ENCODE measurements at regions not wholly inside any gene's neighbourhood (a gene's known extent, or its start where the extent isn't known, plus 50 kb on each side); places are given as distances from the start of the nearest gene placed in this dataset.

DNA sequence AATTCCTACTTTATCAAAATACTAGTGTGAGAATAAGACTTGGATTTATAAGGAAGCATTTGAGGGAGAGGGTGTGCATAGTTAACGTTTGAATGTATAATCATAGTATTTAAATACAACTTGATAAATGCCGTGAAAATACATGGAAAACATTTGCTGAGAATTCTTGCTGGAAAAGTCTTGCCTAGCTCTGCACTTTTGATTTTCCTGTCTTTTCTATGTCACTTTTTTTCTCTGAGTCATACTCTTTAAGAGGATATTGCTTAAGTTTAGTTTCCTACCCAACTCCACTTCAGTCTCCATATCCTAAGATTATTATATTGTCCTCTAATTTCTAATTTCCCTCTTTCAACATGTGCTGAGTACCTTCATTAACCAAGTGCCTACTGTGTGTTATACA lies 616.6 kb upstream of the SEMA6A start:
- TF ChIP-seq, protein P1, sequence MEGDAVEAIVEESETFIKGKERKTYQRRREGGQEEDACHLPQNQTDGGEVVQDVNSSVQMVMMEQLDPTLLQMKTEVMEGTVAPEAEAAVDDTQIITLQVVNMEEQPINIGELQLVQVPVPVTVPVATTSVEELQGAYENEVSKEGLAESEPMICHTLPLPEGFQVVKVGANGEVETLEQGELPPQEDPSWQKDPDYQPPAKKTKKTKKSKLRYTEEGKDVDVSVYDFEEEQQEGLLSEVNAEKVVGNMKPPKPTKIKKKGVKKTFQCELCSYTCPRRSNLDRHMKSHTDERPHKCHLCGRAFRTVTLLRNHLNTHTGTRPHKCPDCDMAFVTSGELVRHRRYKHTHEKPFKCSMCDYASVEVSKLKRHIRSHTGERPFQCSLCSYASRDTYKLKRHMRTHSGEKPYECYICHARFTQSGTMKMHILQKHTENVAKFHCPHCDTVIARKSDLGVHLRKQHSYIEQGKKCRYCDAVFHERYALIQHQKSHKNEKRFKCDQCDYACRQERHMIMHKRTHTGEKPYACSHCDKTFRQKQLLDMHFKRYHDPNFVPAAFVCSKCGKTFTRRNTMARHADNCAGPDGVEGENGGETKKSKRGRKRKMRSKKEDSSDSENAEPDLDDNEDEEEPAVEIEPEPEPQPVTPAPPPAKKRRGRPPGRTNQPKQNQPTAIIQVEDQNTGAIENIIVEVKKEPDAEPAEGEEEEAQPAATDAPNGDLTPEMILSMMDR (IDR thresholded peaks at IDR 0.05; ENCODE audit: insufficient read depth, low read length, poor library complexity, severe bottlenecking), result no peak
- Histone ChIP-seq H3K27me3 (ENCODE audit: control insufficient read depth, insufficient read depth, low read length) (no peaks in the 10 kb centered on the region), H3K4me3 (ENCODE audit: low read depth, low read length) (no peak overlapping the region), H3K36me3 (ENCODE audit: control insufficient read depth, insufficient read depth, low read length) (no peaks in the 10 kb centered on the region)
- no peak for DNase-seq (ENCODE audit: low read depth)

DNA sequence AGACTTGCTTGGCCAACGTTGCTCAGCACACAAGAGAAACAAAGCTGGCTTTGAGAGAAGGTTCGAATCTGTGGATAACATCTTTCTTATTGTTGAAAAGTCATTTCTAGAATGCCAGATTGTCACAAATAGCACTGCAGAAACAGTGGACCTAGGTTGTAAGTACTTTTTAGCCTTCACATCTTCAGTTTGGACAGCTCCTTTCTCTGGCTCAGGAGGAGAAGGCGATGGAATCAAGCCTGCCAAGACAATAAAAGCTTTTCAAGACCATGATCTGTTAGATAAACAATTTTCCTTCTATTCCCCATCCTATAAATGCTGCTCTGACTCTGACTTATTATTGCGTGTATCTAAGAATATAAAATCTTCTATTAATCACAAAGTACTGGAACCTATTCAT lies 615.2 kb upstream of the SEMA6A start:
- TF ChIP-seq, protein P1 (IDR thresholded peaks at IDR 0.05; ENCODE audit: insufficient read depth, low read length, poor library complexity, severe bottlenecking), result no peak
- Histone ChIP-seq H3K36me3 (ENCODE audit: control insufficient read depth, insufficient read depth, low read length) (no peaks in the 10 kb centered on the region), H3K27me3 (ENCODE audit: control insufficient read depth, insufficient read depth, low read length) (no peaks in the 10 kb centered on the region), H3K4me3 (ENCODE audit: low read depth, low read length) (no peak overlapping the region)
- no peak for DNase-seq (ENCODE audit: low read depth)

GRCh38 chr5:117188211-117188610 lies 613.6 kb upstream of the SEMA6A start:
- no peak for DNase-seq (ENCODE audit: low read depth)
- Histone ChIP-seq H3K27me3 (ENCODE audit: control insufficient read depth, insufficient read depth, low read length) (no peaks in the 10 kb centered on the region), H3K36me3 (ENCODE audit: control insufficient read depth, insufficient read depth, low read length) (no peaks in the 10 kb centered on the region), H3K4me3 (ENCODE audit: low read depth, low read length) (no peak overlapping the region)
- TF ChIP-seq, protein P1 (IDR thresholded peaks at IDR 0.05; ENCODE audit: insufficient read depth, low read length, poor library complexity, severe bottlenecking), result no peak

DNA sequence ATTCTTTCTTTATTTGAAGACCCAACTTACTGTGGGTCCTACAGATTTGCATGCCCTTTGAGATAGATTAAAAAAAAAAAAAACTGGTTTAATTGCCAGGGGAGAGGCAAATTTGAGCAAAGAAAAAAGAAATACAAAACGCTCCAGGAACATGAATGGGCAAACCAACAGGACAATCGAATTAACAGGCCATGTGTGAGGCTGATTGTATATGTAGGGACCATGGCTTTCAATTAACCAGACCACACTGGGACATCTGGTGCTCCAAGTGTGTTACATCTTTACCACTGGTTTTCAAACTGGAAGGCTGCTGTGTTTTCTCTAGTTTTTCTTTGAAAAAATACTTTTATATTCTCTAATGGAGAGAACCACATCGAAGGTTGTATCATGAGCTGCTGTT lies 612.1 kb upstream of the SEMA6A start:
- Histone ChIP-seq H3K4me3 (ENCODE audit: low read depth, low read length) (no peak overlapping the region), H3K27me3 (ENCODE audit: control insufficient read depth, insufficient read depth, low read length) (no peaks in the 10 kb centered on the region), H3K36me3 (ENCODE audit: control insufficient read depth, insufficient read depth, low read length) (no peaks in the 10 kb centered on the region)
- TF ChIP-seq, protein P1 (IDR thresholded peaks at IDR 0.05; ENCODE audit: insufficient read depth, low read length, poor library complexity, severe bottlenecking), result no peak
- no peak for DNase-seq (ENCODE audit: low read depth)

DNA sequence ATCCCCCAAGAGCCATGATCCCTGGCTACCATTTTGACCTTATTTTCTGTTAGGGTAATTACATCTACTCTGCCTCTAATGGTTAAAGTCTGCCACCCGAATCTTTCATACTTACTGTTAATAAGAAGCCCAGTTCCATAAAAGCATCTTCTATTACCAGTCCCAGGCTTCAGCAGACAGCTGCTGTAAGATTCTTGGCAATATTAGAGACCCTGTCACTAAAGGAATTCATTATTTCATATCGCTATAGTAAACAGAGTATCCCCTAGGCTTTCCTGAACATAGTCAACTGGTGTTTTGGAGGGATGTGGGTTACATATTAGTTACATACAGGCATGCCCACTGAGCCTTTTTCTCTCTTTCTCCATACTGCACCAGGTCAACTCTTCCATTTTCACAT lies 608.7 kb upstream of the SEMA6A start:
- TF ChIP-seq, protein P1 (IDR thresholded peaks at IDR 0.05; ENCODE audit: insufficient read depth, low read length, poor library complexity, severe bottlenecking), result no peak
- H3K36me3 ChIP-seq (ENCODE audit: control insufficient read depth, insufficient read depth, low read length), result no peaks in the 10 kb centered on the region
- H3K4me3 ChIP-seq (ENCODE audit: low read depth, low read length), result no peak overlapping the region
- DNase-seq (ENCODE audit: low read depth), result no peak
- no peaks in the 10 kb centered on the region for H3K27me3 ChIP-seq (ENCODE audit: control insufficient read depth, insufficient read depth, low read length)

DNA sequence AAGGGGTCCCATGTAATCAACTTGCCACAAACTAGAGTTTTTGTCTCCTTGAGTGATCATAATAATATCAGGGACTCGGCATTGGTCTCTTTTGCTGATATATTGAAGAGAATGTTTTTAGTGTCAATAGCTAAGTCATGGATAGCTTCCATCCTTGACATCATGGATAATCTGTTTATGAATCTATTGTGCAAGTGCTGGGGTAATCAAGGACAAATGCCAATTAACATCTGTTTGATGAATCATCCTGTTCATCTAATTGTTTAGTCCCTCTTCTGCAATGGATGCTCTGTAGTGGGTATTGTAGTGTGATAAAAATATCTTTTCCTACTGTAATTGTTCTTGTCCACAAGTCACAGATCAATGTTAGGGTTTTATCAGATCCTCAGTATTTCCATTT lies 607.5 kb upstream of the SEMA6A start:
- Histone ChIP-seq H3K4me3 (ENCODE audit: low read depth, low read length) (no peak overlapping the region), H3K27me3 (ENCODE audit: control insufficient read depth, insufficient read depth, low read length) (no peaks in the 10 kb centered on the region), H3K36me3 (ENCODE audit: control insufficient read depth, insufficient read depth, low read length) (no peaks in the 10 kb centered on the region)
- TF ChIP-seq, protein P1 (IDR thresholded peaks at IDR 0.05; ENCODE audit: insufficient read depth, low read length, poor library complexity, severe bottlenecking), result no peak
- DNase-seq (ENCODE audit: low read depth), result no peak

Data from kidney epithelial cell (primary cell).